PC-9 (cell line): ENCODE measurements at regions not wholly inside any gene's neighbourhood (a gene's known extent, or its start where the extent isn't known, plus 50 kb on each side); places are given as distances from the start of the nearest gene placed in this dataset.
"Not testable (repeated sequence)": the region's sequence is repeated elsewhere in the genome, so short reads cannot be mapped to it uniquely, and the experiment has no call there.

Experiments used
- BruUV-seq: library from RNA; stranded (reverse); fragments of 400-500 nt; replicated peaks from 2 replicates; lab custom pipeline; 2021; lab: Mats Ljungman, UMichigan
- CTCF ChIA-PET: fragments of 300-600 bp; sonication (Branson Sonifier 250); formaldehyde crosslinking; loops from one replicate; lab custom pipeline; 2022; ENCODE audit warnings: antibody characterized with exemption; lab: Charles Lee
- POLR2A ChIA-PET: fragments of 300-600 bp; sonication (Branson Sonifier 250); formaldehyde crosslinking; loops from one replicate; lab custom pipeline; 2022; ENCODE audit warnings: antibody characterized with exemption; ENCODE audit not compliant: unreplicated experiment; lab: Charles Lee
- DNase-seq, 2 experiments: peaks; one replicate each; pipeline versions ENCODE4 v3.0.0 to v3.0.0-alpha.2; 2015 to 2022; ENCODE audit warnings: mixed read lengths in 1 of 2
- H2AFZ ChIP-seq: fragments of 200-600 bp; sonication (generic); 2 replicates; pipeline ENCODE4 v1.8.1; 2017; ENCODE audit warnings: antibody characterized with exemption
- H3F3A ChIP-seq: fragments of 200-600 bp; sonication (generic); 2 replicates; pipeline ENCODE4 v1.8.1; 2017; ENCODE audit warnings: antibody characterized with exemption, mild to moderate bottlenecking, low read depth; ENCODE audit not compliant: insufficient read depth
- H3K27ac ChIP-seq: fragments of 200-600 bp; sonication (generic); 2 replicates; pipeline ENCODE4 v1.6.1; 2016; ENCODE audit warnings: mixed run types
- H3K27me3 ChIP-seq: fragments of 200-600 bp; sonication (generic); 2 replicates; pipeline ENCODE4 v1.6.1; 2016; ENCODE audit warnings: low read depth, mixed run types; ENCODE audit not compliant: insufficient read depth
- H3K36me3 ChIP-seq: fragments of 200-600 bp; sonication (generic); 2 replicates; pipeline ENCODE4 v1.6.1; 2016; ENCODE audit warnings: low read depth, mixed run types
- H3K4me1 ChIP-seq: fragments of 200-600 bp; sonication (generic); replicated peaks from 2 replicates; pipeline ENCODE4 v1.6.1; 2016; ENCODE audit warnings: mixed run types; ENCODE audit not compliant: insufficient read depth
- H3K4me2 ChIP-seq: fragments of 200-600 bp; sonication (generic); 2 replicates; pipeline ENCODE4 v1.6.1; 2017; ENCODE audit warnings: mixed run types
- H3K4me3 ChIP-seq: fragments of 200-600 bp; sonication (generic); 2 replicates; pipeline ENCODE4 v1.6.1; 2016; ENCODE audit warnings: mixed run types
- H3K79me2 ChIP-seq: fragments of 200-600 bp; sonication (generic); 2 replicates; pipeline ENCODE4 v1.6.1; 2017; ENCODE audit warnings: low read depth, mixed run types
- H3K9me2 ChIP-seq: fragments of 200-600 bp; sonication (generic); 2 replicates; pipeline ENCODE4 v1.8.1; 2017; ENCODE audit warnings: mild to moderate bottlenecking; ENCODE audit not compliant: insufficient read depth
- H3K9me3 ChIP-seq: fragments of 200-600 bp; sonication (generic); 2 replicates; pipeline ENCODE4 v1.8.1; 2016; ENCODE audit warnings: low read depth; ENCODE audit not compliant: insufficient read depth
- H4K20me1 ChIP-seq: fragments of 200-600 bp; sonication (generic); 2 replicates; pipeline ENCODE4 v1.8.1; 2017; ENCODE audit not compliant: insufficient read depth
- CTCF ChIP-seq: fragments of 200-600 bp; sonication (generic); conservative IDR thresholded peaks from 2 replicates; pipeline ENCODE4 v1.6.1; 2017; ENCODE audit warnings: mixed run types, antibody characterized with exemption, mild to moderate bottlenecking, moderate library complexity
- EZH2 ChIP-seq: fragments of 200-600 bp; sonication (generic); IDR thresholded peaks from 2 replicates; pipeline ENCODE4 v1.8.0; 2017; ENCODE audit warnings: antibody characterized with exemption, low read depth
- intact Hi-C: fragments of 100-400 bp; cut with micrococcal nuclease; formaldehyde crosslinking; loops from one replicate; pipeline ENCODE4 v1.10.0; 2022; ENCODE audit not compliant: unreplicated experiment

DNA sequence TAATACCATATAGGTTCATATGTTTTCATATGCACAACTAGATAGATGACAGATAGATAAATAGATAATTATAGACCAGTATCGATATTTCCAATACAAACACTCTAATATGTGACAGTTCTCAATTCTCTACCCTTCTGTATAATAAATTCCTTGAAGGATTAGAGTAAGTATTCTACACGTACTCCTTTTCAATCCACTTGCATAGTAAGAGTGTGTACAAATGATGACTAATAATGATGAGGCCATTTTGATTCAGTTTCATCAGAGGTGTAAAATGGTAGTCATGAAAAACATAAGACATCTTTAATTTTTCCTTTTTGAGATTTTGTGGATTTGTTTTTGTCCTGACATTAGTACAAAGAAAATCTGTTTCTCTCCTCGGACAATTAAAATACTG lies 188.3 kb upstream of the WSB1 start:
- H3K9me2 ChIP-seq = no peaks in the 10 kb centered on the region
- H3K36me3 ChIP-seq = no peaks in the 10 kb centered on the region
- H3K27ac ChIP-seq = no peak overlapping the region
- ChIA-PET CTCF (no interaction called here), POLR2A (no interaction called here)
- BruUV-seq = no TSS peak
- H3F3A ChIP-seq = no peaks in the 10 kb centered on the region
- H3K4me1 ChIP-seq = no peaks in the 10 kb centered on the region
- H3K79me2 ChIP-seq = no peaks in the 10 kb centered on the region
- DNase-seq = no peak
- no peak overlapping the region for H3K4me2 ChIP-seq
- TF ChIP-seq EZH2 = no peak
- TF ChIP-seq CTCF = no peak
- H3K4me3 ChIP-seq = no peak overlapping the region
- intact Hi-C loops = no loop called here
- no peaks in the 10 kb centered on the region for H3K9me3 ChIP-seq
- H2AFZ ChIP-seq = no peak overlapping the region
- H4K20me1 ChIP-seq = no peaks in the 10 kb centered on the region
- 0 out of 2 replicates have a peak, but pooled peaks cover 3% of the 10 kb centered on the region for H3K27me3 ChIP-seq

- Histone ChIP-seq H4K20me1 (no peaks in the 10 kb centered on the region), H3K27me3 (0 out of 2 replicates have a peak, but pooled peaks cover 1% of the 10 kb centered on the region), H3K4me2 (no peak overlapping the region), H3K36me3 (no peaks in the 10 kb centered on the region), H3K4me1 (no peaks in the 10 kb centered on the region), H2AFZ (no peak overlapping the region), H3K79me2 (no peaks in the 10 kb centered on the region), H3K4me3 (no peak overlapping the region), H3K9me2 (no peaks in the 10 kb centered on the region), H3F3A (no peaks in the 10 kb centered on the region), H3K9me3 (no peaks in the 10 kb centered on the region), H3K27ac (no peak overlapping the region)
- intact Hi-C loops = no loop called here
- no peak for DNase-seq
- ChIA-PET CTCF (no interaction called here), POLR2A (no interaction called here)
- no TSS peak for BruUV-seq
- TF ChIP-seq EZH2 (no peak), CTCF (no peak)
Measured at GRCh38 chr17:27106347-27106981, 187.4 kb upstream of the WSB1 start.

DNA sequence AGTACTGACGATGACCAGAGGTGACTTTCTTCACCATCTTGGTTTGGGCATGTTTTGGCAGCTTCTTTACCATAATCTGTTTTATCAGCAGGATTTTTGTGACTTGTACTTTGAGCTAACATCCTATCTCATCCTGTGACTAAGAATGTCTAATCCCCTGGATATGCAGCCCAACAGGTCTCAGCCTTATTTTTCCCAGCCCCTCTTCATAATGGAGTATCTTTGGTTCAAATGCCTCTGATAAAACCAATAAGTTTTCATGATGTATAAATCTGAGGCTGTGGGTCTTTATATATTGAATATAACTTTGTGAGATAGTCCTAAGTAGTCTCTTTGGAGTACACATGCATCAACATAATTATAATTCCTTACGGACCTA lies 186.9 kb upstream of the WSB1 start:
- Histone ChIP-seq H3K9me2 (no peaks in the 10 kb centered on the region), H3K4me1 (no peaks in the 10 kb centered on the region), H2AFZ (no peak overlapping the region), H4K20me1 (no peaks in the 10 kb centered on the region), H3K36me3 (no peaks in the 10 kb centered on the region), H3K4me2 (no peak overlapping the region), H3K4me3 (no peak overlapping the region), H3K27ac (no peak overlapping the region), H3F3A (no peaks in the 10 kb centered on the region), H3K9me3 (no peaks in the 10 kb centered on the region), H3K79me2 (no peaks in the 10 kb centered on the region), H3K27me3 (no peaks in the 10 kb centered on the region)
- BruUV-seq = no TSS peak
- no peak for DNase-seq
- intact Hi-C loops = no loop called here
- POLR2A ChIA-PET = no interaction called here
- TF ChIP-seq EZH2 (no peak), CTCF (no peak)
- CTCF ChIA-PET = no interaction called here

DNA sequence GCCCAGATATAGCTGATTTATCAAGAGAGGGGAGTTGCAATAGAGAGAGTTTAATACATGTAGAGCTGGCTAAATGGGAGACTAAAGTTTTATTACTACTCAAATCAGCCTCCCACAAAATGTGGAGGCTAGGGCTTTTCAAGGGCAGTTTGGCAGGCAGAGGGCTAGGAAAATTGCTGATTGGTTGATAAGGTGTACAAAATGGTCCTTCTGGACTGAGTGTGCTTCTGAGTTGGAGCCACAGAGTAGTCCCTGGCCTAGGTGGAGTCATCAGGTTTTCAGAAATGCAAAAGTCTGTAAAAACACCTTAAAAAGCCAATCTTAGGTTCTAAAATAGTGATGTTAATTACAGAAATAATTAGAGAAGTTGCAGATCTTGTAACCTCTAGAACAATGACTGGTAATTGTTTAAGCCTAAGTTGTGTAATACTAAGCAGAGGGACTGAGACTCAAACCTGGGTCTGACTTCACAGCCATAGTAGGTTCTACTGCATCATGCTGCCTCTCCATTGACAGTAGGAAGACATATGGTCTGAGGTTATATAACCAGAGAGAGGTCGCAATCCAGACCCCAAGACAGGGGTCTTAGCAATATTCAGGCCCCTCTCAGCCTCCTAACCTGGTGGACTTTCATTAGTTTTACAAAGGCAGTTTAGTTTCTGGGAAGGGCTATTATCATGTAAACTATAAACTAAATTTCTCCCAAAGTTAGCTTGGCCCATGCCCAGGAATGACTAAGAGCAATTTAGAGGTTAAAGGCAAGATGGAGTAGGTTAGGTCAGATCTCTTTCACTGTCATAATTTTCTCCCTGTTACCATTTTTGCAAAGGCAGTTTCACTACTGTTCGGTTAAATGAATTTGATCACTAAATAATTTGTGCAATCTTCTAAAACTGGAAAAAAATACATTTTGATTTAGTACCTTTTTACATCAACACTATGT lies 186.3 kb upstream of the WSB1 start:
- H3K9me2 ChIP-seq, POLR2A ChIA-PET, H3K27ac ChIP-seq, H3K36me3 ChIP-seq, BruUV-seq, intact Hi-C loops, H3K4me2 ChIP-seq, DNase-seq, H3K4me1 ChIP-seq, CTCF ChIA-PET, H3K79me2 ChIP-seq, H3K9me3 ChIP-seq, H3F3A ChIP-seq, H3K27me3 ChIP-seq, H3K4me3 ChIP-seq, H2AFZ ChIP-seq, H4K20me1 ChIP-seq: not testable (repeated sequence)
